OCI-LY3 (cell line): ENCODE measurements at regions not wholly inside any gene's neighbourhood (a gene's known extent, or its start where the extent isn't known, plus 50 kb on each side); places are given as distances from the start of the nearest gene placed in this dataset.

Source experiments
- CTCF ChIP-seq: fragments of 200-600, 300-600 bp; sonication (generic); IDR thresholded peaks from 2 replicates; pipeline ENCODE4 v1.5.1; 2014; ENCODE audit warnings: antibody characterized with exemption, low read length, low read depth
- EZH2phosphoT487 ChIP-seq: fragments of 200-600 bp; shearing (Covaris generic); IDR thresholded peaks from 2 replicates; pipeline ENCODE4 v1.6.1; 2018; ENCODE audit warnings: antibody characterized with exemption, mixed run types, low read depth

GRCh38 chr10:100661520-100661919 lies 83.9 kb upstream of the PAX2 start:
- no peak for TF ChIP-seq CTCF
- TF ChIP-seq EZH2phosphoT487: no peak
